NOMO-1 (cell line): ENCODE measurements at regions not wholly inside any gene's neighbourhood (a gene's known extent, or its start where the extent isn't known, plus 50 kb on each side); places are given as distances from the start of the nearest gene placed in this dataset.
"Not testable (repeated sequence)": the region's sequence is repeated elsewhere in the genome, so short reads cannot be mapped to it uniquely, and the experiment has no call there.

Experiments used
- DNase-seq, 2 experiments: peaks; one replicate each; lab custom pipeline; 2025; ENCODE audit not compliant: unreplicated experiment in 2 of 2; lab: John Stamatoyannopoulos, UW

- DNase-seq: no peak
Observed at GRCh38 chr13:81382246-81382645, 1041.3 kb upstream of the SPRY2 start.

GRCh38 chr13:81381560-81381959 lies 1040.6 kb upstream of the SPRY2 start:
- DNase-seq: no peak

DNA sequence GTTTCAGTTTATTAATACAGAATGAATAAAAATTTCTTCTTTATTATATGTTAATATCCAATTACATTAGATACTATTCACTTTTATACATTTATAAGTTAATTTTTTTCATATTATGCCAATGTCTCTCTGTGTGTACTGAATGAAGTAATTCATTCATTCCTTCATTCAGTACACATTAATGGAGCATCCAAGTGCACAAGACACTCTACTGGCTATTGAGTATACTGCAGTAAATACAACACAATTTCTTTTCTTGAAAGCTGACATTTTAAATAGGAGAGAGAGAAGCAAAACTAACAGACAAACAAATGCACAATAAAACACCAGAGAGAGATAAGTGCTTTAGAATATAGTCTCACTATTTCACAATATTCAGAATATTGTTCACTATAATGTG lies 1038.3 kb upstream of the SPRY2 start:
- no peak for DNase-seq

GRCh38 chr13:81377921-81378320 lies 1037.0 kb upstream of the SPRY2 start:
- no peak for DNase-seq

- DNase-seq: no peak
Observed at GRCh38 chr13:81375709-81376108, 1034.8 kb upstream of the SPRY2 start.

GRCh38 chr13:81362711-81363110 lies 1021.8 kb upstream of the SPRY2 start:
- not testable (repeated sequence) for DNase-seq

GRCh38 chr13:81350056-81350455 lies 1009.1 kb upstream of the SPRY2 start:
- DNase-seq: no peak

GRCh38 chr13:81340118-81341069 lies 999.5 kb upstream of the SPRY2 start:
- DNase-seq: not testable (repeated sequence)

GRCh38 chr13:81339666-81340065 lies 998.7 kb upstream of the SPRY2 start:
- not testable (repeated sequence) for DNase-seq

- DNase-seq: no peak
Observed at GRCh38 chr13:81334481-81334880, 993.6 kb upstream of the SPRY2 start.

DNA sequence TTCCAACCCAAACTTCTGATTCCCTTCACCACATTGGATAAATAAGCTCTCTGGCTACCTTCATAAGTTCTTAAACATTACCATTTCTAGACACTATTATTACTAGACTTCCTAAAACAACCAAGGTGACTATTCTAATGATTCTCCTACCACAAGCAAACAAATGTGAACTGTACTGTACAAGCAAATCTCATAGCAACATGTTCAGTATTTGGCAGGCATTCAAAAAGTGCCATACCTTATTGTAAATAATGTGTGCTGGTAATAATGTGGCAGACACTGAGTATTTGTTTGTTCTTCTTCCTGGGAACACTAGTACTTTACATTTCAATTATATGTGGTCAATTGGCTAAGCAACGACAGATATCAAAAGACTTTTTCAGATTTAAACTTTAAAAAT lies 986.0 kb upstream of the SPRY2 start:
- DNase-seq: no peak

- no peak for DNase-seq
Observed at GRCh38 chr13:81320516-81320915, 979.6 kb upstream of the SPRY2 start.

- DNase-seq: no peak
Observed at GRCh38 chr13:81319351-81319750, 978.4 kb upstream of the SPRY2 start.

GRCh38 chr13:81318231-81319019 lies 977.5 kb upstream of the SPRY2 start:
- no peak for DNase-seq

DNA sequence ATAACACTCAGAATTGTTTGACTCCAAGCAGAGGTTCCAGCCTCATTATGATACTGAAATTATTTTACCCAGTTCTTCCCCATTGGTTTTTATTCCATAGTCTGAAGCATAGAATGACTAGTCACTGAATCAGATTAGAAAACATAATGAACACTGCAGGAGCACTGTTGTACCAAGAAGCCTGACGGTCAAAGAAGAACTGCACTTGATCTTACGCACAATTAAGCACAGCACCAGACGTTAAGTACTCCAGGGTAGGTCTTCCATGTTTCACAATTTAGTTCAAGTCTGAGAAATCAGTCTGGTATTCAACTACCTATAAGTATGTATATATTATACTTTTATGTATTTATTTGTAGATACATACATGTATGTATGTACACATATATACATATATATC lies 973.5 kb upstream of the SPRY2 start:
- no peak for DNase-seq

- DNase-seq: no peak
Observed at GRCh38 chr13:81305928-81306327, 965.0 kb upstream of the SPRY2 start.

DNA sequence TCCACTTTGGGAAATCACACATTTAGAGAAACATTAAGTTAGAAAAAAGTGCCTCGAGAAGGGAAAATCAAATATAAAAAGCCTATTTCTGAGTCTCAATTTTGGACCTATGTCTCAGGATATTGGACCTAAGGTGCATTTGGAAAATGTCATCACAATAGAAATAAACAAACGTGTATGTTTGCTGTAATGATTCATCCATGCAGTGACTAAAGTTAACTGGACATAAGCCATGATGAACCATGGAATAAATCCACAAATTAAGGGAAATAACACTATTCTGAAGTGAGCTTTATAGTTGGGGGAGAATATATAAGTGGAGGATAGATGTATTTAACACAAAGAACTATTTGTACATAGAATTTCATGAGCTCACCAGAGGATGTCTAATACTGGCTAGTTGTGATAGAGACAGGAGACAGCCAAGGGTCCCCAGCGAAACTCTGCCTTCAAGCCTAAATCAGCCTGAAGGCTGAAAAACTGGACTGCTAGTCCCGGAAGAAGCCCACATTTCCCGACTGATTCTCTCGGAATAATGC lies 963.3 kb upstream of the SPRY2 start:
- DNase-seq: no peak

GRCh38 chr13:81302677-81303076 lies 961.8 kb upstream of the SPRY2 start:
- no peak for DNase-seq

- DNase-seq: no peak
Observed at GRCh38 chr13:81302125-81302524, 961.2 kb upstream of the SPRY2 start.

DNA sequence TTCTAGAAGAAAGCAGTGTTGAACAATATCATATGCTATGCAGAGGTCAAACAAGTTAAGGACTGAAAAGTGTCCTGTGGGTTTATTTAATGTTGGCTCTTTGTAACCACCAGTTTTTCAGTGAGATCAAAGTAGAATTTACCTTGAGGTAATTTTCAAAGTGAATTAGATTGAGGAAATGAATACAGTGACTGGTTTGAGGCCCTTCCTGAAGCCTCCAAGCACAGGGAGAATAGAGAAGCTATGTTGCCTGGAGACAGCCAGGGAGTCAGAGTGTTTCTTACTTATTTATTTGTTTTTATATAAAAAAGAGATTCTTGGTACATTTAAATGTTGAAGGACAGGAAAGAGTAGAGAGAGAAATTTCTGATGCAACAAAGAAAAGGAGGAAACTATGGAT lies 954.3 kb upstream of the SPRY2 start:
- DNase-seq: no peak

- DNase-seq: no peak
Observed at GRCh38 chr13:81293594-81294164, 952.8 kb upstream of the SPRY2 start.
